Neural crest cell (in vitro differentiated cells): ENCODE measurements at regions not wholly inside any gene's neighbourhood (a gene's known extent, or its start where the extent isn't known, plus 50 kb on each side); places are given as distances from the start of the nearest gene placed in this dataset.

Experiments
- DNase-seq: peaks from one replicate; pipeline ENCODE4 v3.0.0; 2021; ENCODE audit warnings: low read depth, mixed read lengths, low spot score
- H3K27ac Mint-ChIP-seq: one replicate; pipeline ENCODE4 v1.8.0; 2021; ENCODE audit warnings: mild to moderate bottlenecking, mixed read lengths; ENCODE audit not compliant: unreplicated experiment
- H3K27me3 Mint-ChIP-seq: 2 replicates; pipeline ENCODE4 v1.8.0; 2021; ENCODE audit warnings: low read depth, mild to moderate bottlenecking, mixed read lengths
- H3K36me3 Mint-ChIP-seq: 2 replicates; pipeline ENCODE4 v1.8.0; 2021; ENCODE audit warnings: low read depth, mild to moderate bottlenecking, mixed read lengths
- H3K4me1 Mint-ChIP-seq: 2 replicates; pipeline ENCODE4 v1.8.0; 2021; ENCODE audit warnings: mixed read lengths
- H3K4me3 Mint-ChIP-seq: one replicate; pipeline ENCODE4 v1.8.0; 2021; ENCODE audit warnings: mild to moderate bottlenecking, mixed read lengths
- H3K9me3 Mint-ChIP-seq: 2 replicates; pipeline ENCODE4 v1.8.0; 2021; ENCODE audit warnings: mixed read lengths
- CTCF ChIP-seq: fragments of 200-600 bp; sonication (generic); conservative IDR thresholded peaks from 2 replicates; pipeline ENCODE4 v1.5.0; 2021; ENCODE audit warnings: antibody characterized with exemption, mild to moderate bottlenecking

- no peak for TF ChIP-seq CTCF
- peak overlapping the region; percentile 64 for H3K27ac Mint-ChIP-seq
- peak; percentile 5 for DNase-seq
- peak overlapping the region; percentile 73 for H3K4me3 Mint-ChIP-seq
- no peaks in the 10 kb centered on the region for H3K9me3 Mint-ChIP-seq
- peaks cover 17% of the 10 kb centered on the region for H3K27me3 Mint-ChIP-seq
- H3K36me3 Mint-ChIP-seq = no peaks in the 10 kb centered on the region
- peaks cover 20% of the 10 kb centered on the region for H3K4me1 Mint-ChIP-seq
Measured at GRCh38 chr16:73891129-73891542, 405.5 kb upstream of the PSMD7 start.

GRCh38 chr16:73890186-73891128 lies 406.2 kb upstream of the PSMD7 start:
- Mint-ChIP-seq H3K27ac (peak overlapping the region; percentile 64), H3K4me3 (peak overlapping the region; percentile 73), H3K9me3 (no peaks in the 10 kb centered on the region), H3K36me3 (no peaks in the 10 kb centered on the region), H3K4me1 (peaks cover 20% of the 10 kb centered on the region), H3K27me3 (peaks cover 17% of the 10 kb centered on the region)
- no peak for TF ChIP-seq CTCF
- no peak for DNase-seq

- no peak overlapping the region for H3K4me3 Mint-ChIP-seq
- no peak for TF ChIP-seq CTCF
- H3K36me3 Mint-ChIP-seq = no peaks in the 10 kb centered on the region
- H3K9me3 Mint-ChIP-seq = no peaks in the 10 kb centered on the region
- H3K4me1 Mint-ChIP-seq = peaks cover 20% of the 10 kb centered on the region
- no peak for DNase-seq
- no peak overlapping the region for H3K27ac Mint-ChIP-seq
- H3K27me3 Mint-ChIP-seq = peaks cover 17% of the 10 kb centered on the region
Measured at GRCh38 chr16:73888840-73889490, 407.6 kb upstream of the PSMD7 start.

- Mint-ChIP-seq H3K27me3 (peaks cover 17% of the 10 kb centered on the region), H3K4me1 (peaks cover 20% of the 10 kb centered on the region)
- no peak for TF ChIP-seq CTCF
Measured at GRCh38 chr16:73887911-73888310, 408.7 kb upstream of the PSMD7 start.

GRCh38 chr16:73886426-73886825 lies 410.2 kb upstream of the PSMD7 start:
- no peak overlapping the region for H3K4me3 Mint-ChIP-seq
- no peaks in the 10 kb centered on the region for H3K36me3 Mint-ChIP-seq
- TF ChIP-seq CTCF = no peak
- H3K9me3 Mint-ChIP-seq = no peaks in the 10 kb centered on the region
- H3K27ac Mint-ChIP-seq = no peak overlapping the region
- DNase-seq = no peak
- H3K4me1 Mint-ChIP-seq = peaks cover 21% of the 10 kb centered on the region
- peaks cover 15% of the 10 kb centered on the region for H3K27me3 Mint-ChIP-seq

More at GRCh38 chr16:73887911-73888310, 408.7 kb upstream of the PSMD7 start:
- Mint-ChIP-seq H3K9me3 (no peaks in the 10 kb centered on the region), H3K36me3 (no peaks in the 10 kb centered on the region), H3K4me3 (no peak overlapping the region), H3K27ac (no peak overlapping the region)
- DNase-seq = no peak
